Epithelial cell of esophagus (primary cell): ENCODE measurements at regions not wholly inside any gene's neighbourhood (a gene's known extent, or its start where the extent isn't known, plus 50 kb on each side); places are given as distances from the start of the nearest gene placed in this dataset.

ENCODE experiments used
- DNase-seq: peaks from one replicate; pipeline ENCODE4 v3.0.0; 2010; ENCODE audit warnings: low read depth
- H3K4me3 ChIP-seq: 2 replicates; pipeline ENCODE4 v1.5.1; 2011; ENCODE audit warnings: mild to moderate bottlenecking, low read length, control low read depth
- CTCF ChIP-seq: IDR thresholded peaks from 2 replicates; pipeline ENCODE4 v1.5.1; 2011; ENCODE audit warnings: low read depth, mild to moderate bottlenecking, low read length, control low read depth, inconsistent platforms; ENCODE audit not compliant: insufficient read depth; ENCODE audit errors: missing control alignments

GRCh38 chr2:236688563-236689392 is 119.2 kb downstream of the ACKR3 start:
- TF ChIP-seq CTCF, result no peak
- no peak overlapping the region for H3K4me3 ChIP-seq
- peak; percentile 44 for DNase-seq

GRCh38 chr2:236689393-236689700 is 119.7 kb downstream of the ACKR3 start:
- peak; percentile 82 for DNase-seq
- no peak for TF ChIP-seq CTCF
- H3K4me3 ChIP-seq, result no peak overlapping the region

GRCh38 chr2:236689981-236690380 is 120.4 kb downstream of the ACKR3 start:
- no peak overlapping the region for H3K4me3 ChIP-seq
- TF ChIP-seq CTCF, result no peak
- peak; percentile 89 for DNase-seq

- no peak for DNase-seq
- no peak for TF ChIP-seq CTCF
- H3K4me3 ChIP-seq, result no peak overlapping the region
Measured at GRCh38 chr2:236690726-236691125, 121.1 kb downstream of the ACKR3 start.

GRCh38 chr2:236691799-236692167 is 122.2 kb downstream of the ACKR3 start:
- TF ChIP-seq CTCF, result peak; percentile 2
- DNase-seq, result peak; percentile 92

GRCh38 chr2:236692937-236693336 is 123.3 kb downstream of the ACKR3 start:
- DNase-seq, result no peak
- no peak overlapping the region for H3K4me3 ChIP-seq
- no peak for TF ChIP-seq CTCF

More at GRCh38 chr2:236691799-236692167, 122.2 kb downstream of the ACKR3 start:
- no peak overlapping the region for H3K4me3 ChIP-seq

GRCh38 chr2:236693531-236693930 is 123.9 kb downstream of the ACKR3 start:
- no peak for DNase-seq
- H3K4me3 ChIP-seq, result no peak overlapping the region
- no peak for TF ChIP-seq CTCF
